ENCODE measurements at regions not wholly inside any gene's neighbourhood (a gene's known extent, or its start where the extent isn't known, plus 50 kb on each side); places are given as distances from the start of the nearest gene placed in this dataset.

- Histone ChIP-seq H4K8ac (ENCODE audit: extremely low read depth, insufficient read depth, low read length) (no peak overlapping the region), H2BK20ac (ENCODE audit: low read length) (no peak overlapping the region), H3K4ac (replicated peaks; ENCODE audit: insufficient read length, low read depth, low read length) (no peak overlapping the region), H2BK120ac (replicated peaks; ENCODE audit: low read depth, low read length) (no peak overlapping the region), H4K91ac (replicated peaks; ENCODE audit: insufficient read length, low read length) (no peak overlapping the region), H2AFZ (ENCODE audit: low read length) (no peak overlapping the region), H3K23ac (ENCODE audit: insufficient read length) (no peak overlapping the region), H3K23me2 (ENCODE audit: low read depth, low read length) (no peaks in the 10 kb centered on the region), H2BK5ac (ENCODE audit: low read depth, low read length) (no peak overlapping the region), H3K4me2 (ENCODE audit: insufficient read depth in 1 of 2, low read depth in 2 of 2, low read length in 2 of 2) (no peak overlapping the region), H3K79me1 (ENCODE audit: low read depth, low read length) (0 out of 2 replicates have a peak, but pooled peaks cover 3% of the 10 kb centered on the region), H3K18ac (ENCODE audit: extremely low read depth, low read length) (no peak overlapping the region), H4K20me1 (replicated peaks in 1 of 2; ENCODE audit: control insufficient read depth in 1 of 2, insufficient read depth in 2 of 2, low read length in 2 of 2) (no peaks in the 10 kb centered on the region), H3K4me1 (replicated peaks in 1 of 4; ENCODE audit: control insufficient read depth in 3 of 4, insufficient read depth in 4 of 4, low read length in 3 of 4) (peaks cover 0 to 2% (median 0%) of the 10 kb centered on the region in 4 experiments; a peak in 1 of 7 replicates), H4K5ac (ENCODE audit: insufficient read length, low read depth, low read length) (no peak overlapping the region), H3K27ac (ENCODE audit: low read depth, low read length) (no peak overlapping the region), H3K27me3 (replicated peaks in 1 of 4; ENCODE audit: control insufficient read depth in 3 of 4, extremely low read depth in 1 of 4, insufficient read depth in 3 of 4, low read length in 3 of 4) (no peaks in the 10 kb centered on the region), H3K4me3 (ENCODE audit: extremely low read depth in 1 of 4, insufficient read depth in 2 of 4, low read depth in 3 of 4, low read length in 4 of 4) (no peak overlapping the region), H3K9me3 (ENCODE audit: insufficient read depth in 2 of 2, low read depth in 1 of 2, low read length in 1 of 2) (peaks cover 4 to 7% of the 10 kb centered on the region in 2 experiments; a peak in 2 of 4 replicates), H3K9ac (replicated peaks in 1 of 4; ENCODE audit: extremely low read depth in 1 of 4, low read depth in 3 of 4, low read length in 3 of 4) (no peak overlapping the region), H3K36me3 (ENCODE audit: control insufficient read depth in 2 of 4, insufficient read depth in 4 of 4, low read length in 3 of 4) (peaks cover 0 to 3% (median 0%) of the 10 kb centered on the region in 4 experiments; a peak in 1 of 8 replicates), H2AK5ac (ENCODE audit: low read depth, low read length) (no peak overlapping the region), H2BK12ac (ENCODE audit: low read depth, low read length) (no peak overlapping the region), H3K14ac (ENCODE audit: insufficient read length) (no peak overlapping the region), H3K56ac (replicated peaks; ENCODE audit: insufficient read length, low read depth, low read length) (no peak overlapping the region), H2BK15ac (ENCODE audit: low read length) (no peak overlapping the region), H3K79me2 (ENCODE audit: control insufficient read depth in 1 of 2, insufficient read depth in 2 of 2, low read length in 2 of 2) (peaks cover 0 to 32% of the 10 kb centered on the region in 2 experiments; a peak in 1 of 4 replicates)
- CTCF ChIA-PET (ENCODE audit: partially characterized antibody): no interaction called here
- POLR2A ChIA-PET (ENCODE audit: partially characterized antibody): no interaction called here
- WGBS, 2 experiments (ENCODE audit: extremely low coverage in 1 of 2, insufficient coverage in 1 of 2, insufficient read length in 1 of 2, insufficient replicate concordance in 2 of 2, low coverage in 1 of 2, low lambda C conversion rate in 2 of 2, missing lambda C conversion rate in 1 of 2): 89% methylated on average over 4 of the region's 4 CpGs; no CpG with 5 or more reads in 1 of the 2 experiments
- no peak for FAIRE-seq
- DNase-seq (ENCODE audit: low read depth in 1 of 2, low spot score in 2 of 2): no peak
- TF ChIP-seq SRF (IDR thresholded peaks at IDR 0.05; ENCODE audit: low read depth, low read length) (no peak), KDM4A (IDR thresholded peaks at IDR 0.05; ENCODE audit: low read depth, low read length, severe bottlenecking) (no peak), TAF7 (optimal IDR thresholded peaks at IDR 0.05; ENCODE audit: borderline replicate concordance, low read depth, low read length) (no peak), CREB1 (IDR thresholded peaks at IDR 0.05) (no peak), CTCF (IDR thresholded peaks at IDR 0.05; ENCODE audit: control extremely low read depth in 1 of 3, insufficient read depth in 1 of 3, low read depth in 1 of 3, low read length in 3 of 3) (no peak), CHD2 (IDR thresholded peaks at IDR 0.05; ENCODE audit: low read length) (no peak), BACH1 (IDR thresholded peaks at IDR 0.05; ENCODE audit: low read length) (no peak), RXRA (IDR thresholded peaks at IDR 0.05; ENCODE audit: insufficient read depth, low read depth, low read length) (no peak), SAP30 (IDR thresholded peaks at IDR 0.05; ENCODE audit: insufficient read depth, insufficient replicate concordance, low read length) (no peak), ATF2 (IDR thresholded peaks at IDR 0.05; ENCODE audit: low read length) (no peak), SIX5 (IDR thresholded peaks at IDR 0.05; ENCODE audit: low read depth, low read length) (no peak)
These were observed 112.0 kb downstream of the UTRN start for GRCh38 chr6:144397141-144397540.

Data from H1 (cell line).